ENCODE measurements at regions not wholly inside any gene's neighbourhood (a gene's known extent, or its start where the extent isn't known, plus 50 kb on each side); places are given as distances from the start of the nearest gene placed in this dataset.

GRCh38 chr2:192749611-192750200 lies 555.0 kb upstream of the TMEFF2 start:
- Histone ChIP-seq H3F3A (replicated peaks; ENCODE audit: insufficient read depth) (no peaks in the 10 kb centered on the region), H3K27ac (ENCODE audit: low read depth in 2 of 2, low read length in 1 of 2) (peak overlapping the region in 1 of 2 experiments; percentile 16; a peak in 1 of 4 replicates), H3K36me3 (replicated peaks in 1 of 2; ENCODE audit: control insufficient read depth in 1 of 2, insufficient read depth in 2 of 2, low read length in 1 of 2) (no peaks in the 10 kb centered on the region), H3K4me2 (no peak overlapping the region), H3K27me3 (ENCODE audit: insufficient read depth) (no peaks in the 10 kb centered on the region), H3K9me2 (no peaks in the 10 kb centered on the region), H3K4me1 (ENCODE audit: control insufficient read depth in 1 of 2, insufficient read depth in 2 of 2, low read depth in 1 of 2, low read length in 1 of 2) (no peaks in the 10 kb centered on the region; a peak in 2 of 4 replicates), H3K9me3 (no peaks in the 10 kb centered on the region), H3K79me2 (ENCODE audit: insufficient read depth) (no peaks in the 10 kb centered on the region), H4K20me1 (ENCODE audit: insufficient read depth) (no peaks in the 10 kb centered on the region), H3K9ac (no peak overlapping the region), H3K4me3 (ENCODE audit: low read depth in 2 of 2, low read length in 1 of 2) (no peak overlapping the region; a peak in 1 of 4 replicates), H2AFZ (ENCODE audit: low read depth) (peak overlapping the region; percentile 32; the same call in 1 of the 2 replicates)
- ChIA-PET CTCF (interaction anchor here (0.5 to 1.4 kb wide), 33 partner anchors 8 to 1214 kb away, joined by 3 to 11 read pairs (median 3); no protein-coding TSS in a partner anchor), POLR2A (interaction anchor here (0.6 to 1.1 kb wide), 2 partner anchors 498 to 834 kb away, joined by 3 read pairs; no protein-coding TSS in a partner anchor)
- 41% methylated on average over 1 of the region's 1 CpG for WGBS (ENCODE audit: low lambda C conversion rate)
- peak; percentile 9 for DNase-seq
- TF ChIP-seq RAD21 (IDR thresholded peaks at IDR 0.05; ENCODE audit: low read length) = peak; percentile 74
- no peak for TF ChIP-seq FOXJ3 (CRISPR knock-in tag; IDR thresholded peaks at IDR 0.05)
- peak; percentile 14; the same call in 1 of the 2 replicates for TF ChIP-seq SMC3 (IDR thresholded peaks at IDR 0.05; ENCODE audit: low read depth, low read length)
- peak; percentile 54 for TF ChIP-seq CTCF (IDR thresholded peaks at IDR 0.05)
- TF ChIP-seq PBX3 (IDR thresholded peaks at IDR 0.05) = no peak

GRCh38 chr2:192741889-192742288 lies 547.2 kb upstream of the TMEFF2 start:
- Histone ChIP-seq H3K27ac (ENCODE audit: low read depth in 2 of 2, low read length in 1 of 2) (no peak overlapping the region), H3K9ac (no peak overlapping the region), H3K4me1 (ENCODE audit: control insufficient read depth in 1 of 2, insufficient read depth in 2 of 2, low read depth in 1 of 2, low read length in 1 of 2) (no peaks in the 10 kb centered on the region), H3K9me2 (no peaks in the 10 kb centered on the region), H2AFZ (ENCODE audit: low read depth) (no peak overlapping the region), H3K9me3 (no peaks in the 10 kb centered on the region), H3K36me3 (replicated peaks in 1 of 2; ENCODE audit: control insufficient read depth in 1 of 2, insufficient read depth in 2 of 2, low read length in 1 of 2) (no peaks in the 10 kb centered on the region), H3K79me2 (ENCODE audit: insufficient read depth) (no peaks in the 10 kb centered on the region), H3K4me2 (no peak overlapping the region), H4K20me1 (ENCODE audit: insufficient read depth) (no peaks in the 10 kb centered on the region), H3K4me3 (ENCODE audit: low read depth in 2 of 2, low read length in 1 of 2) (no peak overlapping the region), H3F3A (replicated peaks; ENCODE audit: insufficient read depth) (no peaks in the 10 kb centered on the region), H3K27me3 (ENCODE audit: insufficient read depth) (no peaks in the 10 kb centered on the region)
- CTCF ChIA-PET = interaction anchor here (0.5 to 1.3 kb wide), 4 partner anchors 20 to 930 kb away, joined by 3 to 6 read pairs (median 3); no protein-coding TSS in a partner anchor
- POLR2A ChIA-PET = no interaction called here
- DNase-seq = peak; percentile 3
- peak; percentile 42 for TF ChIP-seq CTCF (IDR thresholded peaks at IDR 0.05)
- TF ChIP-seq IRF3 (IDR thresholded peaks at IDR 0.05; ENCODE audit: low read depth, low read length) = no peak
- peak; percentile 52 for TF ChIP-seq RAD21 (IDR thresholded peaks at IDR 0.05; ENCODE audit: low read length)
- TF ChIP-seq SMC3 (IDR thresholded peaks at IDR 0.05; ENCODE audit: low read depth, low read length) = peak; percentile 36
